Nephron progenitor cell (in vitro differentiated cells): ENCODE measurements at regions not wholly inside any gene's neighbourhood (a gene's known extent, or its start where the extent isn't known, plus 50 kb on each side); places are given as distances from the start of the nearest gene placed in this dataset.
"Not testable (repeated sequence)": the region's sequence is repeated elsewhere in the genome, so short reads cannot be mapped to it uniquely, and the experiment has no call there.

ENCODE experiments used
- DNase-seq: peaks from one replicate; pipeline ENCODE4 v3.0.0; 2021
- H3K27ac Mint-ChIP-seq: 2 replicates; pipeline ENCODE4 v1.8.0; 2021; ENCODE audit warnings: mild to moderate bottlenecking, moderate library complexity, mixed read lengths
- H3K27me3 Mint-ChIP-seq: 2 replicates; pipeline ENCODE4 v1.8.0; 2021; ENCODE audit warnings: mild to moderate bottlenecking, low read depth, mixed read lengths; ENCODE audit not compliant: poor library complexity
- H3K36me3 Mint-ChIP-seq: 2 replicates; pipeline ENCODE4 v1.8.0; 2021; ENCODE audit warnings: low read depth, mixed read lengths
- H3K4me1 Mint-ChIP-seq: 2 replicates; pipeline ENCODE4 v1.8.0; 2021; ENCODE audit warnings: mixed read lengths
- H3K4me3 Mint-ChIP-seq: 2 replicates; pipeline ENCODE4 v1.8.0; 2021; ENCODE audit warnings: mild to moderate bottlenecking, moderate library complexity, mixed read lengths
- H3K9me3 Mint-ChIP-seq: 2 replicates; pipeline ENCODE4 v1.8.0; 2021; ENCODE audit warnings: mild to moderate bottlenecking, moderate library complexity, mixed read lengths
- CTCF ChIP-seq: fragments of 200-600 bp; sonication (generic); IDR thresholded peaks from 2 replicates; pipeline ENCODE4 v1.5.0; 2021; ENCODE audit warnings: antibody characterized with exemption

- no peak overlapping the region for H3K27ac Mint-ChIP-seq
- no peak for DNase-seq
- H3K27me3 Mint-ChIP-seq, result peaks cover 17% of the 10 kb centered on the region
- no peak overlapping the region for H3K4me3 Mint-ChIP-seq
- no peak for TF ChIP-seq CTCF
- H3K36me3 Mint-ChIP-seq, result no peaks in the 10 kb centered on the region
- H3K9me3 Mint-ChIP-seq, result no peaks in the 10 kb centered on the region
- peaks cover 45% of the 10 kb centered on the region for H3K4me1 Mint-ChIP-seq
Observed at GRCh38 chr22:48821727-48822126, 1005.9 kb downstream of the BRD1 start.

GRCh38 chr22:48821346-48821690 is 1006.4 kb downstream of the BRD1 start:
- H3K27me3 Mint-ChIP-seq, result peaks cover 21% of the 10 kb centered on the region
- H3K27ac Mint-ChIP-seq, result no peak overlapping the region
- H3K36me3 Mint-ChIP-seq, result no peaks in the 10 kb centered on the region
- no peaks in the 10 kb centered on the region for H3K9me3 Mint-ChIP-seq
- peaks cover 45% of the 10 kb centered on the region for H3K4me1 Mint-ChIP-seq
- no peak for DNase-seq
- no peak overlapping the region for H3K4me3 Mint-ChIP-seq
- no peak for TF ChIP-seq CTCF

- DNase-seq, result no peak
- no peak overlapping the region for H3K27ac Mint-ChIP-seq
- H3K4me1 Mint-ChIP-seq, result peaks cover 40% of the 10 kb centered on the region
- H3K4me3 Mint-ChIP-seq, result no peak overlapping the region
- peaks cover 21% of the 10 kb centered on the region for H3K27me3 Mint-ChIP-seq
- H3K9me3 Mint-ChIP-seq, result no peaks in the 10 kb centered on the region
- no peaks in the 10 kb centered on the region for H3K36me3 Mint-ChIP-seq
- no peak for TF ChIP-seq CTCF
Observed at GRCh38 chr22:48820481-48821345, 1007.0 kb downstream of the BRD1 start.

GRCh38 chr22:48819961-48820360 is 1007.7 kb downstream of the BRD1 start:
- peaks cover 32% of the 10 kb centered on the region for H3K4me1 Mint-ChIP-seq
- peaks cover 24% of the 10 kb centered on the region for H3K27me3 Mint-ChIP-seq
- H3K36me3 Mint-ChIP-seq, result no peaks in the 10 kb centered on the region
- H3K4me3 Mint-ChIP-seq, result no peak overlapping the region
- no peak overlapping the region for H3K27ac Mint-ChIP-seq
- no peak for TF ChIP-seq CTCF
- H3K9me3 Mint-ChIP-seq, result peaks cover under 1% of the 10 kb centered on the region
- DNase-seq, result no peak

- TF ChIP-seq CTCF, result no peak
- Mint-ChIP-seq H3K27ac (no peak overlapping the region), H3K4me3 (no peak overlapping the region), H3K36me3 (no peaks in the 10 kb centered on the region), H3K9me3 (peaks cover 5% of the 10 kb centered on the region), H3K27me3 (peaks cover 24% of the 10 kb centered on the region), H3K4me1 (peaks cover 27% of the 10 kb centered on the region)
- DNase-seq, result no peak
Observed at GRCh38 chr22:48819232-48819631, 1008.4 kb downstream of the BRD1 start.

- H3K4me3 Mint-ChIP-seq, H3K27ac Mint-ChIP-seq, H3K36me3 Mint-ChIP-seq, DNase-seq, H3K9me3 Mint-ChIP-seq: not testable (repeated sequence)
- peaks cover 22% of the 10 kb centered on the region for H3K27me3 Mint-ChIP-seq
- H3K4me1 Mint-ChIP-seq, result peaks cover 21% of the 10 kb centered on the region
Observed at GRCh38 chr22:48817491-48817890, 1010.2 kb downstream of the BRD1 start.
